ENCODE measurements at regions not wholly inside any gene's neighbourhood (a gene's known extent, or its start where the extent isn't known, plus 50 kb on each side); places are given as distances from the start of the nearest gene placed in this dataset.

GRCh38 chr9:23447166-23447565, 378.9 kb downstream of the ELAVL2 start:
- no peak for DNase-seq (ENCODE audit: low read depth)
- H3K4me3 ChIP-seq (ENCODE audit: low read length), result no peak overlapping the region
- no peak for TF ChIP-seq CTCF (IDR thresholded peaks at IDR 0.05; ENCODE audit: insufficient read depth, low read depth, low read length, missing control alignments)

DNA sequence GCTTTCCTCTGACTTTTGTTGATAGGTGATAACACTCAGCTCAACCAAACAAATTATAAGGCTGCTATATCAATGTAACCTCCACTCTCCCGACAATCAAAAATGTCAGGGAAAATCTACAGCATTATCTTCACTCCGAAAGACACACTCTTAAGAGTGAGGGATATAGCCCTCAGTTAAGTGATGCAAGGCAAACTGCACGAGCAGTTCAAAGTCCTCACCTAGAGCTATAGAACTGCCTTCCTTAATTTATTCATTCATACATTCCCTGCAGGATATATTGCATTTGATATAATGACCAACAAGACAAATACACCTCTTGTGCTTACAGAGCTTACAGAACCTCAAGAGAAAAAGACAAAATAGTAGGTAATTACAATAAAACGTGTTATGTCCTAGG, 378.1 kb downstream of the ELAVL2 start:
- no peak overlapping the region for H3K4me3 ChIP-seq (ENCODE audit: low read length)
- DNase-seq (ENCODE audit: low read depth), result no peak

GRCh38 chr9:23451802-23452418, 374.1 kb downstream of the ELAVL2 start:
- no peak for DNase-seq (ENCODE audit: low read depth)
- H3K4me3 ChIP-seq (ENCODE audit: low read length), result no peak overlapping the region
- TF ChIP-seq CTCF (IDR thresholded peaks at IDR 0.05; ENCODE audit: insufficient read depth, low read depth, low read length, missing control alignments), result no peak

More for the DNA sequence above, 378.1 kb downstream of the ELAVL2 start:
- TF ChIP-seq CTCF (IDR thresholded peaks at IDR 0.05; ENCODE audit: insufficient read depth, low read depth, low read length, missing control alignments), result no peak

DNA sequence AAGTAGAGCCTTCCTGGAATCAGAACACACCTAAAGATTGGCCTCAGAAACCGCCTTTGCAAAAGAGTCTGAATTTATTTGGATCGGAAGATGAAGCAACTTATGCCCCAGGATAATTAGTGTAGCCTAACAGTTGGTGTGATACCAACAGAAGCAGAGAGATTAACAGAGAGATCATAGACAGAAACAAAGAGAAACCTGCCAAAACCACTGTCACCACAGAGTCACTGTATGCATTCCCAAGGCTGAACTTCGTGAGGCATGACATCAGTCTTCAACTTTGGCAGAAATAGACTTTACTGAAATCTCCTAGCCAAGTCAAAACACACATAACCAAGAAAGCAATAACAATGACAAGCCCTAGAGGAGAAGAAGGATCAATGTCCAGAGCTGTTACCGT, 361.8 kb downstream of the ELAVL2 start:
- no peak overlapping the region for H3K4me3 ChIP-seq (ENCODE audit: low read length)
- TF ChIP-seq CTCF (IDR thresholded peaks at IDR 0.05; ENCODE audit: insufficient read depth, low read depth, low read length, missing control alignments), result no peak
- no peak for DNase-seq (ENCODE audit: low read depth)

- TF ChIP-seq CTCF (IDR thresholded peaks at IDR 0.05; ENCODE audit: insufficient read depth, low read depth, low read length, missing control alignments), result no peak
- no peak for DNase-seq (ENCODE audit: low read depth)
- H3K4me3 ChIP-seq (ENCODE audit: low read length), result no peak overlapping the region
These were observed 358.8 kb downstream of the ELAVL2 start for GRCh38 chr9:23467276-23467675.

DNA sequence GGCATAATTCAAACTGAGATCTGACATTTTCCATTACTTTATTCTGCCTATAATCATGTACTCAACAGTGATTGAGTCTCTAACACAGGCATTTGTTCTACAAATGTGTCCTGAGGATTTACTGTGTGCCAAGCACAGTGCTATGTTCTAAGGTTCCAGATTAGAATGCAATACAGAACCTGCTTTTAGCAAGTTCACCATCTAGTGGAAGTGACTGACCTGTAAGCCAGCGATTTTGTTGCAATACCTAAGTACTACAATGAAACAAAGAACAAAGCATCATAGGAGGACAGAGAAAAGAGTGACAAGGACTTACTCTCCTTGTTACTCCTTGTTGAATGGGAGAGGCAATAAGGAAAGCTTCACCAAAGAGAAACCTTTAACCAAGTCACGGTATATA, 348.1 kb downstream of the ELAVL2 start:
- DNase-seq (ENCODE audit: low read depth), result no peak
- H3K4me3 ChIP-seq (ENCODE audit: low read length), result no peak overlapping the region
- TF ChIP-seq CTCF (IDR thresholded peaks at IDR 0.05; ENCODE audit: insufficient read depth, low read depth, low read length, missing control alignments), result no peak

DNA sequence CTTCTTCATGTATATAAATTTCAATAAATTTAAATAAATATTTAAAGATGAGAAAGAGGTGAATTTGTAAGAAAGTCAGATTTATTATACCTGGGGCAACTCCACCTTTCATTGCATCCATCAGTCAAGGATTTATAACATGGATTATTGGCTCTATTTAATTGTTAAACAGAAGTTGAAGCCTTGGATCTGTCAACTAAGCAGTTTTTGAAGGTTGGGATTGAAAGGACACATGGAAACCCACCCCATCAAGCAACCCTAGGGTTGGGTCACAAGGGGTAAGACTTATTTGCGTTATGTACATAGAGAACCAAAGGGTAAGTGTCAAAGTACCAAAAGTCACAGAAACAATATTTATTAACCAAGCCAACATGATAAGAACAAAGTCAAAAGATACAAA, 342.5 kb downstream of the ELAVL2 start:
- no peak overlapping the region for H3K4me3 ChIP-seq (ENCODE audit: low read length)
- no peak for TF ChIP-seq CTCF (IDR thresholded peaks at IDR 0.05; ENCODE audit: insufficient read depth, low read depth, low read length, missing control alignments)
- no peak for DNase-seq (ENCODE audit: low read depth)
